ENCODE measurements at regions not wholly inside any gene's neighbourhood (a gene's known extent, or its start where the extent isn't known, plus 50 kb on each side); places are given as distances from the start of the nearest gene placed in this dataset.

DNA sequence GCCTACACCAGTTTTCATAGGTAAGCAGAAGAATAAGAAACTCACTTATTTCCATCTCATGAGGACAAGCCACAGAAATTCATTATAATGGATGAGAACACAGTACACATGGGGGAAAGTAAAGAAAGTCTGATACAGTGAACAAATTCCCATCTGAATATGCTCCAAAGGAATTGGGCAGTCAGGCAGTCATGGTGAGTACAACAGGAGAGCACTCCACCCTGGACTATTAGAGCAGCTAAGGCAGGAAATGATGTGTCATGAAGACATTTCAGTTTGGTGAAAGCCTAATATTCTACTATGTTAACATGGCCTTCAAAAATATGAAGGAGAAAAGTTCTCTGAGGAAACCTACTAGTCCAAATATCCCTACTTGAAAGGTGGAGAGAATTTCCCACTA lies 92.0 kb upstream of the PRDX4 start:
- ChIA-PET RAD21 (ENCODE audit: unreplicated experiment) (no interaction called here), SMC1A (ENCODE audit: uncharacterized antibody, unreplicated experiment) (no interaction called here), POLR2A (no interaction called here), CTCF (no interaction called here)
- Histone ChIP-seq H3K4me1 (ENCODE audit: control insufficient read depth, insufficient read depth, low read length) (no peaks in the 10 kb centered on the region), H3K27me3 (replicated peaks in 1 of 2; ENCODE audit: control insufficient read depth in 2 of 2, insufficient read depth in 2 of 2, low read length in 1 of 2) (no peaks in the 10 kb centered on the region; a peak in 1 of 4 replicates), H4K20me1 (ENCODE audit: control insufficient read depth, insufficient read depth) (no peaks in the 10 kb centered on the region), H3K4me2 (ENCODE audit: control insufficient read depth, insufficient read depth) (no peak overlapping the region), H3K9ac (ENCODE audit: control insufficient read depth, insufficient read depth, low read length) (no peak overlapping the region), H3K4me3 (no peak overlapping the region), H3K79me2 (ENCODE audit: control insufficient read depth, insufficient read depth, low read length) (no peaks in the 10 kb centered on the region), H3K27ac (ENCODE audit: control insufficient read depth, insufficient read depth) (no peak overlapping the region), H3K36me3 (ENCODE audit: control insufficient read depth in 2 of 2, insufficient read depth in 2 of 2, low read length in 1 of 2) (no peaks in the 10 kb centered on the region), H3K9me3 (replicated peaks; ENCODE audit: control insufficient read depth, insufficient read depth, low read length) (no peaks in the 10 kb centered on the region), H2AFZ (ENCODE audit: control insufficient read depth, low read depth, low read length) (no peak overlapping the region)
- no TSS peak for BruUV-seq (replicated peaks)
- DNase-seq (ENCODE audit: low read depth, low spot score) (no peak), FAIRE-seq (no peak), ATAC-seq (no peak)
- intact Hi-C loops (cut with micrococcal nuclease; ENCODE audit: unreplicated experiment) (no loop called here), in situ Hi-C loops (cut with MboI) (no loop called here)
- TF ChIP-seq PML (IDR thresholded peaks at IDR 0.05; ENCODE audit: low read length) (no peak), TAF1 (IDR thresholded peaks at IDR 0.05; ENCODE audit: borderline replicate concordance, low read depth, low read length) (no peak), TCF3 (IDR thresholded peaks at IDR 0.05; ENCODE audit: borderline replicate concordance, insufficient read depth, low read depth, low read length) (no peak), FOS (IDR thresholded peaks at IDR 0.05; ENCODE audit: borderline replicate concordance, extremely low read depth, insufficient read length) (no peak), SIN3A (IDR thresholded peaks at IDR 0.05; ENCODE audit: low read depth, low read length) (no peak), FOXK2 (IDR thresholded peaks at IDR 0.05) (no peak), BRCA1 (IDR thresholded peaks at IDR 0.05; ENCODE audit: low read depth, low read length) (no peak), RBBP5 (conservative IDR thresholded peaks at IDR 0.05) (no peak), SREBF2 (IDR thresholded peaks at IDR 0.05; ENCODE audit: low read length) (no peak), ETV6 (conservative IDR thresholded peaks at IDR 0.05 in 1 of 2, IDR thresholded peaks at IDR 0.05 in 1 of 2; ENCODE audit: borderline replicate concordance in 1 of 2, low read depth in 1 of 2) (no peak), NR2C2 (IDR thresholded peaks at IDR 0.05; ENCODE audit: borderline replicate concordance, control insufficient read depth, insufficient read length, low read depth) (no peak), IRF4 (IDR thresholded peaks at IDR 0.05; ENCODE audit: low read depth, low read length) (no peak), EP300 (IDR thresholded peaks at IDR 0.05; ENCODE audit: borderline replicate concordance in 1 of 2, control insufficient read depth in 1 of 2, low read depth in 2 of 2, low read length in 2 of 2) (no peak), ASH2L (IDR thresholded peaks at IDR 0.05; ENCODE audit: borderline replicate concordance, low read depth) (no peak), CHD1 (IDR thresholded peaks at IDR 0.05; ENCODE audit: low read depth, low read length) (no peak), IKZF1 (conservative IDR thresholded peaks at IDR 0.05) (no peak)
- TF ChIP-seq, protein P1, sequence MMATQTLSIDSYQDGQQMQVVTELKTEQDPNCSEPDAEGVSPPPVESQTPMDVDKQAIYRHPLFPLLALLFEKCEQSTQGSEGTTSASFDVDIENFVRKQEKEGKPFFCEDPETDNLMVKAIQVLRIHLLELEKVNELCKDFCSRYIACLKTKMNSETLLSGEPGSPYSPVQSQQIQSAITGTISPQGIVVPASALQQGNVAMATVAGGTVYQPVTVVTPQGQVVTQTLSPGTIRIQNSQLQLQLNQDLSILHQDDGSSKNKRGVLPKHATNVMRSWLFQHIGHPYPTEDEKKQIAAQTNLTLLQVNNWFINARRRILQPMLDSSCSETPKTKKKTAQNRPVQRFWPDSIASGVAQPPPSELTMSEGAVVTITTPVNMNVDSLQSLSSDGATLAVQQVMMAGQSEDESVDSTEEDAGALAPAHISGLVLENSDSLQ (IDR thresholded peaks at IDR 0.05) = no peak
- TF ChIP-seq, protein P2, sequence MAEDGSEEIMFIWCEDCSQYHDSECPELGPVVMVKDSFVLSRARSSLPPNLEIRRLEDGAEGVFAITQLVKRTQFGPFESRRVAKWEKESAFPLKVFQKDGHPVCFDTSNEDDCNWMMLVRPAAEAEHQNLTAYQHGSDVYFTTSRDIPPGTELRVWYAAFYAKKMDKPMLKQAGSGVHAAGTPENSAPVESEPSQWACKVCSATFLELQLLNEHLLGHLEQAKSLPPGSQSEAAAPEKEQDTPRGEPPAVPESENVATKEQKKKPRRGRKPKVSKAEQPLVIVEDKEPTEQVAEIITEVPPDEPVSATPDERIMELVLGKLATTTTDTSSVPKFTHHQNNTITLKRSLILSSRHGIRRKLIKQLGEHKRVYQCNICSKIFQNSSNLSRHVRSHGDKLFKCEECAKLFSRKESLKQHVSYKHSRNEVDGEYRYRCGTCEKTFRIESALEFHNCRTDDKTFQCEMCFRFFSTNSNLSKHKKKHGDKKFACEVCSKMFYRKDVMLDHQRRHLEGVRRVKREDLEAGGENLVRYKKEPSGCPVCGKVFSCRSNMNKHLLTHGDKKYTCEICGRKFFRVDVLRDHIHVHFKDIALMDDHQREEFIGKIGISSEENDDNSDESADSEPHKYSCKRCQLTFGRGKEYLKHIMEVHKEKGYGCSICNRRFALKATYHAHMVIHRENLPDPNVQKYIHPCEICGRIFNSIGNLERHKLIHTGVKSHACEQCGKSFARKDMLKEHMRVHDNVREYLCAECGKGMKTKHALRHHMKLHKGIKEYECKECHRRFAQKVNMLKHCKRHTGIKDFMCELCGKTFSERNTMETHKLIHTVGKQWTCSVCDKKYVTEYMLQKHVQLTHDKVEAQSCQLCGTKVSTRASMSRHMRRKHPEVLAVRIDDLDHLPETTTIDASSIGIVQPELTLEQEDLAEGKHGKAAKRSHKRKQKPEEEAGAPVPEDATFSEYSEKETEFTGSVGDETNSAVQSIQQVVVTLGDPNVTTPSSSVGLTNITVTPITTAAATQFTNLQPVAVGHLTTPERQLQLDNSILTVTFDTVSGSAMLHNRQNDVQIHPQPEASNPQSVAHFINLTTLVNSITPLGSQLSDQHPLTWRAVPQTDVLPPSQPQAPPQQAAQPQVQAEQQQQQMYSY (CRISPR knock-in tag; IDR thresholded peaks at IDR 0.05) = no peak
- TF ChIP-seq, protein P3, sequence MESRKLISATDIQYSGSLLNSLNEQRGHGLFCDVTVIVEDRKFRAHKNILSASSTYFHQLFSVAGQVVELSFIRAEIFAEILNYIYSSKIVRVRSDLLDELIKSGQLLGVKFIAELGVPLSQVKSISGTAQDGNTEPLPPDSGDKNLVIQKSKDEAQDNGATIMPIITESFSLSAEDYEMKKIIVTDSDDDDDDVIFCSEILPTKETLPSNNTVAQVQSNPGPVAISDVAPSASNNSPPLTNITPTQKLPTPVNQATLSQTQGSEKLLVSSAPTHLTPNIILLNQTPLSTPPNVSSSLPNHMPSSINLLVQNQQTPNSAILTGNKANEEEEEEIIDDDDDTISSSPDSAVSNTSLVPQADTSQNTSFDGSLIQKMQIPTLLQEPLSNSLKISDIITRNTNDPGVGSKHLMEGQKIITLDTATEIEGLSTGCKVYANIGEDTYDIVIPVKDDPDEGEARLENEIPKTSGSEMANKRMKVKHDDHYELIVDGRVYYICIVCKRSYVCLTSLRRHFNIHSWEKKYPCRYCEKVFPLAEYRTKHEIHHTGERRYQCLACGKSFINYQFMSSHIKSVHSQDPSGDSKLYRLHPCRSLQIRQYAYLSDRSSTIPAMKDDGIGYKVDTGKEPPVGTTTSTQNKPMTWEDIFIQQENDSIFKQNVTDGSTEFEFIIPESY (IDR thresholded peaks at IDR 0.05) = no peak
- TF ChIP-seq, protein P4, sequence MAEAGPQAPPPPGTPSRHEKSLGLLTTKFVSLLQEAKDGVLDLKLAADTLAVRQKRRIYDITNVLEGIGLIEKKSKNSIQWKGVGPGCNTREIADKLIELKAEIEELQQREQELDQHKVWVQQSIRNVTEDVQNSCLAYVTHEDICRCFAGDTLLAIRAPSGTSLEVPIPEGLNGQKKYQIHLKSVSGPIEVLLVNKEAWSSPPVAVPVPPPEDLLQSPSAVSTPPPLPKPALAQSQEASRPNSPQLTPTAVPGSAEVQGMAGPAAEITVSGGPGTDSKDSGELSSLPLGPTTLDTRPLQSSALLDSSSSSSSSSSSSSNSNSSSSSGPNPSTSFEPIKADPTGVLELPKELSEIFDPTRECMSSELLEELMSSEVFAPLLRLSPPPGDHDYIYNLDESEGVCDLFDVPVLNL (IDR thresholded peaks at IDR 0.05; ENCODE audit: low read depth, low read length) = no peak
